SK-N-SH (cell line): ENCODE measurements at regions not wholly inside any gene's neighbourhood (a gene's known extent, or its start where the extent isn't known, plus 50 kb on each side); places are given as distances from the start of the nearest gene placed in this dataset.

Experiments
- CTCF ChIA-PET: fragments of 300-600, 350-600 bp; formaldehyde crosslinking; extraction: SDS; loops from one replicate; lab custom pipeline; 2021; lab: Yijun Ruan, JAX
- POLR2A ChIA-PET: fragments of 350-600 bp; sonication (Branson Sonifier 250); formaldehyde crosslinking; extraction: SDS; loops from one replicate; lab custom pipeline; 2020; ENCODE audit warnings: antibody characterized with exemption, inconsistent platforms; lab: Yijun Ruan, JAX
- DNase-seq: peaks from one replicate; pipeline ENCODE4 v3.0.0; 2012
- H2AFZ ChIP-seq: fragments of 200-600 bp; sonication (generic); 2 replicates; pipeline ENCODE4 v1.8.1; 2016; ENCODE audit warnings: antibody characterized with exemption, mild to moderate bottlenecking, low read depth
- H3F3A ChIP-seq: fragments of 200-600 bp; sonication (generic); replicated peaks from 2 replicates; pipeline ENCODE3; 2016; ENCODE audit warnings: antibody characterized with exemption, mild to moderate bottlenecking; ENCODE audit not compliant: insufficient read depth
- H3K27ac ChIP-seq, 2 experiments: fragments of 200-500 bp in 1 of 2; fragments of 200-600 bp in 1 of 2; sonication (Bioruptor generic) in 1 of 2; sonication (generic), shearing (Covaris generic) in 1 of 2; 2 replicates each; pipeline versions ENCODE4 v1.5.1 to v1.6.1; 2014 to 2016; ENCODE audit warnings: low read depth in 2 of 2, inconsistent platforms in 1 of 2, low read length in 1 of 2, mild to moderate bottlenecking in 1 of 2, mixed read lengths in 1 of 2
- H3K27me3 ChIP-seq: fragments of 200-600 bp; sonication (generic), shearing (Covaris generic); 2 replicates; pipeline ENCODE4 v1.6.1; 2016; ENCODE audit warnings: mixed run types; ENCODE audit not compliant: insufficient read depth
- H3K36me3 ChIP-seq, 2 experiments: fragments of 200-500 bp in 1 of 2; fragments of 200-600 bp in 1 of 2; sonication (Bioruptor generic) in 1 of 2; sonication (generic) in 1 of 2; replicated peaks in 1 of 2; 2 replicates each; pipeline versions ENCODE3 to v1.5.1; 2014 to 2016; ENCODE audit warnings: low read length in 1 of 2, mild to moderate bottlenecking in 1 of 2; ENCODE audit not compliant: insufficient read depth in 2 of 2, control insufficient read depth in 1 of 2
- H3K4me1 ChIP-seq, 2 experiments: fragments of 200-500 bp in 1 of 2; fragments of 200-600 bp in 1 of 2; sonication (Bioruptor generic) in 1 of 2; sonication (generic), shearing (Covaris generic) in 1 of 2; 2 replicates each; pipeline versions ENCODE4 v1.5.1 to v1.6.1; 2014 to 2016; ENCODE audit warnings: low read depth in 1 of 2, low read length in 1 of 2, mixed run types in 1 of 2; ENCODE audit not compliant: insufficient read depth in 2 of 2, control insufficient read depth in 1 of 2
- H3K4me2 ChIP-seq: fragments of 200-600 bp; sonication (generic), shearing (Covaris generic); 2 replicates; pipeline ENCODE4 v1.6.1; 2017; ENCODE audit warnings: mixed run types
- H3K4me3 ChIP-seq, 2 experiments: fragments of 200-500 bp in 1 of 2; fragments of 200-600 bp in 1 of 2; sonication (Bioruptor generic) in 1 of 2; sonication (generic), shearing (Covaris generic) in 1 of 2; 2 replicates each; pipeline versions ENCODE4 v1.5.1 to v1.8.1; 2014 to 2016; ENCODE audit warnings: low read depth in 2 of 2, inconsistent platforms in 1 of 2, low read length in 1 of 2, mild to moderate bottlenecking in 1 of 2, mixed read lengths in 1 of 2, moderate library complexity in 1 of 2
- H3K79me2 ChIP-seq: fragments of 200-600 bp; sonication (generic); 2 replicates; pipeline ENCODE4 v1.8.1; 2017; ENCODE audit warnings: mild to moderate bottlenecking; ENCODE audit not compliant: insufficient read depth
- H3K9ac ChIP-seq: fragments of 200-600 bp; sonication (generic); 2 replicates; pipeline ENCODE4 v1.6.1; 2017; ENCODE audit warnings: mixed run types
- H3K9me2 ChIP-seq: fragments of 200-600 bp; sonication (generic); 2 replicates; pipeline ENCODE4 v1.6.1; 2017; ENCODE audit warnings: mixed run types
- H3K9me3 ChIP-seq: fragments of 200-600 bp; sonication (generic); 2 replicates; pipeline ENCODE4 v1.6.1; 2017; ENCODE audit warnings: mixed run types, mild to moderate bottlenecking, moderate library complexity
- H4K20me1 ChIP-seq: fragments of 200-600 bp; sonication (generic); 2 replicates; pipeline ENCODE4 v1.6.1; 2017; ENCODE audit warnings: mild to moderate bottlenecking, mixed run types; ENCODE audit not compliant: insufficient read depth
- CHD2 ChIP-seq: fragments of 150-350 bp; IDR thresholded peaks from 2 replicates; pipeline ENCODE4 v1.6.1; 2018; ENCODE audit warnings: low read length; ENCODE audit not compliant: partially characterized antibody
- EP300 ChIP-seq, 2 experiments: IDR thresholded peaks; 2 replicates each; pipeline versions ENCODE4 v1.4.0 to v1.6.1; 2012; ENCODE audit warnings: borderline replicate concordance in 1 of 2, low read depth in 1 of 2, low read length in 1 of 2
- EZH2phosphoT487 ChIP-seq: fragments of 200-600 bp; sonication (generic); IDR thresholded peaks from 2 replicates; pipeline ENCODE4 v1.6.1; 2017; ENCODE audit warnings: low read depth, mixed run types, mild to moderate bottlenecking, antibody characterized with exemption, moderate library complexity, borderline replicate concordance
- FOSL2 ChIP-seq: IDR thresholded peaks from 2 replicates; pipeline ENCODE4 v1.4.0; 2012; ENCODE audit warnings: low read depth, mild to moderate bottlenecking, moderate library complexity, borderline replicate concordance
- IRF3 ChIP-seq: fragments of 150-350 bp; IDR thresholded peaks from 2 replicates; pipeline ENCODE4 v1.6.1; 2016; ENCODE audit warnings: mild to moderate bottlenecking, low read depth, low read length
- JUND ChIP-seq: IDR thresholded peaks from 2 replicates; pipeline ENCODE4 v1.4.0; 2012
- MEF2A ChIP-seq: IDR thresholded peaks from 2 replicates; pipeline ENCODE4 v1.4.0; 2012; ENCODE audit warnings: low read depth, borderline replicate concordance
- MXI1 ChIP-seq: IDR thresholded peaks from 2 replicates; pipeline ENCODE4 v1.6.1; 2012; ENCODE audit warnings: mild to moderate bottlenecking, low read depth, low read length, improper control_type of control experiment
- PBX3 ChIP-seq: IDR thresholded peaks from 2 replicates; pipeline ENCODE4; 2012
- POLR2AphosphoS5 ChIP-seq: IDR thresholded peaks from 2 replicates; pipeline ENCODE4 v1.6.1; 2012; ENCODE audit warnings: low read depth, low read length
- RAD21 ChIP-seq: IDR thresholded peaks from 2 replicates; pipeline ENCODE4 v1.6.1; 2012; ENCODE audit warnings: mild to moderate bottlenecking, low read length
- REST ChIP-seq: IDR thresholded peaks from 2 replicates; pipeline ENCODE4 v1.6.1; 2012; ENCODE audit warnings: mild to moderate bottlenecking, low read depth, low read length, moderate library complexity
- TAF1 ChIP-seq: IDR thresholded peaks from 2 replicates; pipeline ENCODE4 v1.6.1; 2012; ENCODE audit warnings: low read depth, mild to moderate bottlenecking, low read length, moderate library complexity, borderline replicate concordance
- TCF12 ChIP-seq: IDR thresholded peaks from 2 replicates; pipeline ENCODE4 v1.4.0; 2012
- TEAD4 ChIP-seq: IDR thresholded peaks from 2 replicates; pipeline ENCODE4 v1.4.0; 2012; ENCODE audit warnings: mild to moderate bottlenecking, borderline replicate concordance; ENCODE audit not compliant: insufficient read depth
- WGBS: methylation state at CpG from one replicate; pipeline ENCODE4 v1.1.6; 2017; ENCODE audit warnings: low lambda C conversion rate; 5-methylcytosine and 5-hydroxymethylcytosine counted together

- no peak for TF ChIP-seq RAD21
- TF ChIP-seq IRF3: no peak
- TF ChIP-seq EP300 (IDR thresholded peaks at IDR 0.05; ENCODE audit: borderline replicate concordance in 1 of 2, low read depth in 1 of 2, low read length in 1 of 2): no peak
- TF ChIP-seq MEF2A: no peak
- no peak for TF ChIP-seq PBX3
- TF ChIP-seq POLR2AphosphoS5: no peak
- no peak for TF ChIP-seq JUND
These were observed 433.1 kb upstream of the DMAC1 start (continued) for GRCh38 chr9:8232726-8233125.

GRCh38 chr9:8229226-8229625, 429.6 kb upstream of the DMAC1 start:
- H3F3A ChIP-seq: no peaks in the 10 kb centered on the region
- no peak overlapping the region for H3K9ac ChIP-seq
- 43% methylated on average over 4 of the region's 4 CpGs for WGBS
- H3K36me3 ChIP-seq: no peaks in the 10 kb centered on the region
- no peak overlapping the region for H3K4me2 ChIP-seq
- DNase-seq: no peak
- H3K9me2 ChIP-seq: no peaks in the 10 kb centered on the region
- no peak overlapping the region for H3K27ac ChIP-seq
- H3K9me3 ChIP-seq: no peaks in the 10 kb centered on the region
- CTCF ChIA-PET: no interaction called here
- H3K27me3 ChIP-seq: no peaks in the 10 kb centered on the region
- TF ChIP-seq CHD2: no peak
- TF ChIP-seq TEAD4: no peak
- no peak for TF ChIP-seq FOSL2
- no peak for TF ChIP-seq EP300 (IDR thresholded peaks at IDR 0.05; ENCODE audit: borderline replicate concordance in 1 of 2, low read depth in 1 of 2, low read length in 1 of 2)
- TF ChIP-seq MXI1: no peak
- TF ChIP-seq TAF1: no peak
- TF ChIP-seq TCF12: no peak
- TF ChIP-seq EZH2phosphoT487: no peak
- no peak for TF ChIP-seq PBX3
- no peak for TF ChIP-seq REST
- no peak overlapping the region for H2AFZ ChIP-seq
- no peaks in the 10 kb centered on the region for H3K79me2 ChIP-seq
- no peaks in the 10 kb centered on the region for H4K20me1 ChIP-seq
- no peak overlapping the region for H3K4me3 ChIP-seq
- POLR2A ChIA-PET: no interaction called here
- no peaks in the 10 kb centered on the region; a peak in 1 of 4 replicates for H3K4me1 ChIP-seq
